ENCODE measurements at regions not wholly inside any gene's neighbourhood (a gene's known extent, or its start where the extent isn't known, plus 50 kb on each side); places are given as distances from the start of the nearest gene placed in this dataset.
"Not testable (repeated sequence)": the region's sequence is repeated elsewhere in the genome, so short reads cannot be mapped to it uniquely, and the experiment has no call there.

GRCh38 chr10:33052915-33053810 is 95.1 kb upstream of the ITGB1 start:
- no peak for DNase-seq
- Histone ChIP-seq H3K4me1 (replicated peaks in 1 of 2) (no peaks in the 10 kb centered on the region), H3K27me3 (no peaks in the 10 kb centered on the region), H3K4me3 (no peak overlapping the region), H3K9me3 (replicated peaks in 1 of 3) (no peaks in the 10 kb centered on the region), H3K27ac (no peak overlapping the region), H3K36me3 (replicated peaks in 1 of 2) (no peaks in the 10 kb centered on the region)
- 63 to 72% (median 69%) methylated on average over 9 of the region's 9 CpGs for WGBS, 4 donors
- intact Hi-C loops (cut with DNase I): no loop called here
- TF ChIP-seq CTCF (IDR thresholded peaks at IDR 0.05) (no peak), POLR2A (IDR thresholded peaks at IDR 0.05) (no peak)

DNA sequence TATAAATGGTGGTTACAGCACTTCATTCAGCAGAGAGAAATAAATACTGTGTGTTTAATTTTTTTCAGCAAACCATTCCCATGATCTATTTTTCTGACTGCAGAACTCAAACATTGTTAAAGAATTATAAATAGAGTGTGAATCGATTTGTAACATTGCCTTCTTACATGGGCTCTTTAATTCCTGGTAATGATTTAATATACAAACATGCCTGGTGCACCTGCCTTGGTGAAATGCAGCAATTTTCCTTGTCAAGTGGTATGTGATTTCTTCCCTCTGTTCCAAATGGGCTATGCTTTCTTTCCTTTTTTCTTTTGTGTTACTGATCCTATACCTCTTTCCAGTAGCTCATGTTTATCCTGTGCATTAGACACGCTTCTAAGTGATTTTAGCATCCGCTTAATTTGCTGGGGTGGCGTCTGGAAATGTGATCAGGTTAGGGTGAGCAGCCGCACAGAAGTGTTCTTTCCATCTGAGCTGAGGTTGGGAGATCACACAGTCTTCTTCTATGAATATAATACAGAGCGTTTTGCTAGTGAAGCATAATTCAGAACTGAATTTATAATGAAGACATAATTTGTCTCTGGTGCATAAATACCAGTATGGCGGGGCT is 94.3 kb upstream of the ITGB1 start:
- Histone ChIP-seq H3K4me1 (replicated peaks in 1 of 2) (no peaks in the 10 kb centered on the region), H3K9me3 (replicated peaks in 1 of 3) (no peaks in the 10 kb centered on the region), H3K36me3 (replicated peaks in 1 of 2) (no peaks in the 10 kb centered on the region), H3K27me3 (no peaks in the 10 kb centered on the region), H3K4me3 (no peak overlapping the region), H3K27ac (no peak overlapping the region)
- 85 to 90% (median 88%) methylated on average over 7 of the region's 7 CpGs for WGBS, 4 donors
- intact Hi-C loops (cut with DNase I): no loop called here
- no peak for DNase-seq
- TF ChIP-seq CTCF (IDR thresholded peaks at IDR 0.05): no peak
- no peak for TF ChIP-seq POLR2A (IDR thresholded peaks at IDR 0.05)

DNA sequence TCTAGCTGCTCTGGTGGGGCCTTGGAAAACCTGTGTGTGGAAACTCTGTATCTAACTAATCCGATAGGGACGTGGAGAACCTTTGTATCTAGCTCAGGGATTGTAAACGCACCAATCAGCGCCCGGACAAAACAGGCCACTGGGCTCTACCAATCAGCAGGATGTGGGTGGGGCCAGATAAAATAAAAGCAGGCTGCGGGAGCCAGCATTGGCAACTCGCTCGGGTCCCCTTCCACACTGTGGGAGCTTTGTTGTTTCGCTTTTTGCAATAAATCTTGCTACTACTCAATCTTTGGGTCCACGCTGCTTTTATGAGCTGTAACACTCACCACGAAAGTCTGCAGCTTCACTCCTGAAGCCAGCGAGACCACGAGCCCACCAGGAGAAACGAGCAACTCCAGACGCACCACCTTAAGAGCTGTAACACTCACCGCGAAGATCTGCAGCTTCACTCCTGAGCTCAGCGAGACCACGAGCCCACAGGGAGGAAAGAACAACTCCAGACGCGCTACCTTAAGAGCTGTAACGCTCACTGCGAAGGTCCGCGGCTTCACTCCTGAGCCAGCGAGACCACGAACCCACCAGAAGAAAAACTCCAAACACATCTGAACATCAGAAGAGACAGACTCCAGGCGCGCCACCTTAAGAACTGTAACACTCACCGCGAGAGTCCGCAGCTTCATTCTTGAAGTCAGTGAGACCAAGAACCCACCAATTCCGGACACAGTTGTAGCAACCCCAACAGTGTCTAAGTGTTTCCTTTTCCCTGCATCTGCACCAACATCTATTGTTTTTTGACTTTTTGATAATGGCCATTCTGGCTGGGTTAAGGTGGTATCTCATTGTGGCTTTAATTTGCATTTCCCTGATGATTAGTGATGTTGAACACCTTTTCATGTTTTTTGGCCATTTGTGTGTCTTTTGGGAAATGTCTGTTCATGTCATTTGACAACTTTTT is 92.2 kb upstream of the ITGB1 start:
- H3K27ac ChIP-seq; DNase-seq; H3K4me1 ChIP-seq (replicated peaks in 1 of 2); H3K4me3 ChIP-seq; H3K27me3 ChIP-seq; H3K36me3 ChIP-seq (replicated peaks in 1 of 2); intact Hi-C loops (cut with DNase I); H3K9me3 ChIP-seq (replicated peaks in 1 of 3): not testable (repeated sequence)
- 93 to 96% (median 93%) methylated on average over 32 to 33 of the region's 33 CpGs for WGBS, 4 donors

DNA sequence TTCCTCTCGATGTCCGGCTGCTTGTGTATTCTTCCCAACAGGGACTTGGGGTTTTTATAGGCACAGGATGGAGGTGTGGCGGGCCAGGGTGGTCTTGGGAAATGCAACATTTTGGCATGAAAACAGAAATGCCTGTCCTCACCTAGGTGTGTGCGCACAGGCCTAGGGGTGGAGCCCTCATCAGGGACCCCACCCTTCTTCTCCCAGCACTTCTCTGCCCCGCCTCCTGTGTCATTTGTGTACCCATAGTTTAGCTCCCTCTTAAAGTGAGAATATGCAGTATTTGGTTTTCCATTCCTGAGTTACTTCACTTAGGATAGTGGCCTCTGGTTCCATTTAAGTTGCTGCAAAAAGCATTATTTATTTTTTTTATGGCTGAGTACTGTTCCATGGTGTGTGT is 90.2 kb upstream of the ITGB1 start:
- no peak for DNase-seq
- Histone ChIP-seq H3K4me3 (no peak overlapping the region), H3K27me3 (no peaks in the 10 kb centered on the region), H3K36me3 (replicated peaks in 1 of 2) (no peaks in the 10 kb centered on the region), H3K9me3 (replicated peaks in 1 of 3) (no peaks in the 10 kb centered on the region), H3K4me1 (replicated peaks in 1 of 2) (no peaks in the 10 kb centered on the region), H3K27ac (no peak overlapping the region)
- intact Hi-C loops (cut with DNase I): no loop called here
- TF ChIP-seq CTCF (IDR thresholded peaks at IDR 0.05) (no peak), POLR2A (IDR thresholded peaks at IDR 0.05) (no peak)
- WGBS, 4 donors: 89 to 97% (median 96%) methylated on average over 5 of the region's 5 CpGs

Data from adrenal gland (tissue), 9 donors.